ENCODE measurements at regions not wholly inside any gene's neighbourhood (a gene's known extent, or its start where the extent isn't known, plus 50 kb on each side); places are given as distances from the start of the nearest gene placed in this dataset.
A peak's percentile ranks its signal among the peaks of the same experiment; 100 is the strongest.

- TF ChIP-seq CTCF (IDR thresholded peaks at IDR 0.05) (peak; percentile 45 to 64 (median 57)), POLR2A (IDR thresholded peaks at IDR 0.05) (no peak), POLR2AphosphoS5 (IDR thresholded peaks at IDR 0.05; ENCODE audit: insufficient read depth in 1 of 2, low read depth in 1 of 2) (no peak)
These were observed 467.3 kb downstream of the KCNJ2 start for GRCh38 chr17:70636517-70637133.

Measured in vagina (tissue), 2 donors.